ENCODE measurements at regions not wholly inside any gene's neighbourhood (a gene's known extent, or its start where the extent isn't known, plus 50 kb on each side); places are given as distances from the start of the nearest gene placed in this dataset.
"Not testable (repeated sequence)": the region's sequence is repeated elsewhere in the genome, so short reads cannot be mapped to it uniquely, and the experiment has no call there.

DNA sequence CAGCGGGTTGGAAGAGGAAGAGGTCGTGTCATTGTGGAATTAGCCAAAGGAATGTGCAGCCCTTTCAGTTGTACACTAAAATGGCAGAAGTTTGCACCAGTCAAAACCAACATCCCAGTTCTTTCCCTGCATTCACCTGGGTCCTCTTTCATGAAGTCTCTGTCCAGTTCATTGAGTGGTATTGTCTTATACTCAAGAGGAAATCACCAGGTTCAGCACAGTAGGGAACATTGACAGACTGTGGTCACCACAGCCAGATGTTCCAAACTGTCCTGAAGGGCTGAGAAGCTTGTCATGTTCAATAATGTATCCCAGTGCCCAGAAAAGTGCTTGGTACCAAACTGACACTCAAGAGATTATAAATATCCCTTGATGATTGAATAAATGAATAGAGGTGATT, 131.6 kb downstream of the GLUL start:
- DNase-seq = no peak

DNA sequence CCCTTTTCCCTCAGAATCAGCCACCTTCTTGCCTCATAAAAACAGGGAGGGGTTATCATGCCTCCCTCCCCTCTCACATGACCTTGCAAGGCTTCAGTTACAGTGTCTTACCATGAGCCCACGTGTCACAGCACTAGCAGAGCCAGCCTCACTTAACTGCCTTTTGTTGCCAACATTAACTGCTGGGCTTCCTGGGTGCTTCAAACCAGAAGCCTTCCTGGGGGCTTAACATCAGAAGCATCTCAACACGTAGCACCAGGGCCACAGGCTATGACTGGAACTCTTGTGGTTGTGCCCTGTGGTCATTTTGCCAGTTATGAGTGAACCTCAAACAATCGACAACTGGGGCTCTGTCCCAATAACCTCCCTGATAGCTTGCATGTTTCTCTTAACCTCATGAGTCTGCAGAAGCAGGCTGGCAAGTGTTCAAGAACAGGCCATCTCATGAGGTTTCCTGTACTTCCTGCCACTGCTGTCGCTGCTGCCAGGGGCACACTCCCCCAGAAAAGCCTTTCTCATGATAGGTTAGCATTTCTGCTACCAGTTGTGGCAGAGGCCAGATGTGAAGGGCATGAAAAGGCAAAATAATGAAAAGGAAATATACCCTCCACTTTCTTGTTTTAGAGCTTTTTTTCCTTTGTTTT, 132.2 kb downstream of the GLUL start:
- DNase-seq = peak; percentile 51

DNA sequence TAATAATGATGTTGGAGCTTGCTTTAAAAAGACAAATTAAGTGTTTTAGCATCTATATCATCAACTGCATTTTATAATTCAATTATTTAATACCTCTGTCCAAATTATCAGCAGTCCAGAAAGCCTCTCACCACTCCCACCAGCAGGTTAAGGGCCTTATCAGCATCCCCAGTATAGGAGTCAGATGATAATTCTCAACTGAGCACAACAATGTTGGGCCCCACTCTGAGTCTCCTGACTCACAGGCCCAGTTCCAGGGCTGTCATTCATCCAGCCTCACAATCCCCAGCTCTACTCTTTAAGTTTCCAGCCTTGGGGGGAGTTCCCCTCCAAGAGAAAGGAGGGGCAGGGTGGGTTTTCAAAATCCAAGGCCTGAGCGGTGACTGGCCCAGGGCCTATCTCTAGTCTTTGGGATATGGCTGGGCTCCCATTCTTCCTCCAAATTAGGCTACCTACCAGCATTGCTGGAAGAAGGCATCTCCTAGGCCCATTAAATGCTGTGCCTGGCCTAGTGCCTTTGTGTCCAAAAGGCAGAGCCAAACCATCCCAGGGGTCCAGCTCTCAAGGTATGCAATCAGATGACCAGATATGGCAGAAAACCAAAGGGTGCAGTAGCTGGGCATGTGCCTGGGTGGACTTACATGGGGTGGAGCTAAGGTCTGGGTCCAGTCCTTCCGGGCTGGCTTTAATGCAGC, 134.1 kb downstream of the GLUL start:
- DNase-seq = no peak

- DNase-seq = no peak
These were observed 134.7 kb downstream of the GLUL start for GRCh38 chr1:182256931-182257330.

DNA sequence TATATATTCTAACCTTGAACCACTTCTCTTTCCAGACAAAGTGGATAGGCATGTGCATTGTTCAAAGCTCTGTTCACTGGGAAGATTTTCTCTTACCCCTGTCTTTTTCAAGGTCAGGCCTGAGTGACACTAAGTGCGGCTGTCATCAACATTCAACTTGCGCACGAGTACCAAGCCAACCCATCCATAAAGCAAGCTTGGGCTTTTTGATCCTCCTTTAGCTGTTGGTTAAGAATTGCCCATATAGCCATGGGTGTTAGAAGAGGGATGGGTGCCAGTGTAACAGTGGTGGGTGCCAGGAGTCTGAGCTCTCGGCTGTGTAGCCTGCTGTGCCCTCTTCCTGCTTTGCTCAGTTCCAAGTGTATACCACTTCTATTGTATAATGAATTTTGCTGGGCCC, 136.1 kb downstream of the GLUL start:
- no peak for DNase-seq

DNA sequence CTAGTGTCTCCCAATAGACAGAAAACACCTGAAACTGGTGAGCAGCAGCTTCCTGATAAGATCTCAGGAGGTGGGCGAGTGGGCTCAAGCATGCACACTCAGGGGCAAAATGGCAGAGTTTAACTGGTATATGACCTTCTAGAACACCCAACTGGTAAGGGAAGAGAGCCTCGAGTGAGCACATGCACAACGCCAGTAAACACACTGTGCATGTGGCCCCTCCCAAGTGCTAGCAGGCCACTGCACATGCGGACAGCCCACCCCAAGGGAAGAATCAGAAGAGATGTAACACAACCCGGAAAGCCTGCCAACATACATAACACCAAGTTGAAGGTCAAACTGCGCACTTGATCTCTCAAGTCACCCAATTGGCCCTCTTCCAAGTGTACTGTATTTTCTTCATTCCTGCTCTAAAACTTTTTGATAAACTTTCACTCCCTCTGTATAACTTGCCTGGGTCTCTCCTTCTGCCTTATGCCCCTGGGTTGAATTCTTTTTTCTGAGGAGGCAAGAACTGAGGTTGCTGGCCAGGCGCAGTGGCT, 138.2 kb downstream of the GLUL start:
- no peak for DNase-seq

- DNase-seq = no peak
These were observed 140.0 kb downstream of the GLUL start for GRCh38 chr1:182251561-182251960.

DNA sequence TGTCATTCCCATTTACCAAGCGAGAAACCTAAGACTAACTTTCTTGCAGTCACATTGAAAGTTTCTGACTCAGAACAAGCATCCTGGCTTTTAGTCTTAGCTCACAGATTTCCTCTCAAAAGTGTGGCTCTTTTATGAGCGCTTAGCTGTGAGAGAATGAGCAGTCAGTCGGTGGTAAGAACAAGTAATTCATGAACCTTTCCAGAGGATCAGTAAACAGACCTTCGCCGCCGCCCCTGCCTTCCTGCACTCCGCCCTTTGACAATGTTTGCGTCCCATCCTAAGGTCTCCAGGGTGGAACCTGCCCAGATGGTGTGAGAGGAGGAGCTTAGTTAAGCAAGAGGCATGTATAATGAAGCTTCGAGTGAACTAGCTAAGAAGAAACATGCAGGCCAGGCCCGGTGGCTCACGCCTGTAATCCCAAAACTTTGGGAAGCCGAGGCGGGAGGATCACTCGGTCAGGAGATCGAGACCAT, 142.4 kb downstream of the GLUL start:
- no peak for DNase-seq

- no peak for DNase-seq
These were observed 142.9 kb downstream of the GLUL start for GRCh38 chr1:182248721-182249120.

- not testable (repeated sequence) for DNase-seq
These were observed 143.8 kb downstream of the GLUL start for GRCh38 chr1:182247813-182248212.

DNA sequence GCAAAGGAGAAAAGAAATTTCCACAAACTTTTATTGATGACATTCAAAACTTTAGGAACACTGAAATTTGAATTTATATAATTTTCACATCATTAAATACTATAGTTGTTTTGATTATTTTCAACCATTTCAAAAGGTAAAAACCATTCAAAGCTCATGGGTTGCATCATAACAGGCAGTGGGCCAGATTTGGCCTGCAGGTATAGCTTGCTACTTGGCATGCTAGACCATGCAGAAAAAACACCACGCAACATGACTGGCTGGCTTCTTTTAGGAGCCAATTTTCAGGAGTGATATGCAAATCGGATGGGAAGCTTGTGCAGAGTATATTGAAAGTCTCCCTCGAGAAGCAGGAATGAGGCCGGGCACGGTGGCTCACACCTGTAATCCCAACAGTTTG, 144.8 kb downstream of the GLUL start:
- DNase-seq = no peak

- DNase-seq = no peak
These were observed 146.6 kb downstream of the GLUL start for GRCh38 chr1:182245040-182245439.

DNA sequence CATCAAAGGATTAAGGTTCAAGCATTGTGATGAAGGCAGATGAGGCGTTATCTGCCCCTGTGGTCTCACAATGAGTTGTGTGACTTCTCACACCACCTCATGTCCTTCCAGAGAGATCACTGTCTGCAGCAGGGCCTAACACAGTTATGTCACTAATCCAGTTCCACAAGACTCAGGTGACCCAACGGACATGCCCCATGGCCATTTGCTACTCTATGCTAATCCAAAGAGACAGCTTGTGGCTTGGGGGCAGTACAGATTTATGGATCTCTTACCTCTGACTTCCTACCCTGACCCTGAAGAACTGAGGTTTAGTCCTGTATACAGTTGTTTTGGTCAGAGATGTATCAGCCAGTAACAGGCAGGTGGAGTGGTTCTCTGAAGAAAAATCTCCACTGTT, 147.1 kb downstream of the GLUL start:
- no peak for DNase-seq

DNA sequence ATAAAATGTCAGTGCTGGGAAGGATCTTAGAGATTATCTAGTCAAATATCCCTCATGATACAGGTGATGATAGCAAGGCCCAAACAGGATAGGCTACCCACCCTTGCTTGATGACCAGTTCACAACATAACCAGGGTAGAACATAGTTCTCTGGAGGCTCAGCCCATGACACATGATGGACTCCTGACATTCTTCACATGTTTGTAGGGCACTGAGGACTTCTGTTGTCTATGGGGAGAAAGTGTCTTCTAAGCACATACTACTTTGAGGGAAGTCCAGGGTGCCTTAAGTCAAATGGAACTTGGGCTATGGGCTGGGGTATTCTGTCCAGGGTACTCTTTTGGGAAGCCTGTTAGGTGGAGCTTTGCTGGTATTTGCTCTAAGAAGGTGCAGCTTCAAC, 148.9 kb downstream of the GLUL start:
- DNase-seq = no peak

DNA sequence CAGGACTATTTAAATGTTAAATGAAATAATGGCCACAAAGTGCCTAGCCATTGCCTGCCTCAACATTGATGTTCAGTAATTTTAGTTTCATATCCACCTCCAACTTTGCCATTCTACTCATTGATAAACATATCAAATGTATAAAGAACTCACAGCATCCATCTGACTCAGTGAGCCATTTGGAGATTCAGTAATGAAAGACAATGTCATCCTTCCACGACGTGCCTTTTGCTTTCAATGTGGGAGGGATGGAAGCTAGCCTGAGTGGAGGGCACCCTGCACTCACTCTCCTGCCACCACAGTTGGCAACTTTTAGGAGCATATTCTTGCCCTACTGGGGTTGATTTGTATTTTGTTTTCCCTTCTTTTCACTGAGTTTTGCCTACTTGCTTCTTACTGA, 151.5 kb downstream of the GLUL start:
- no peak for DNase-seq

GRCh38 chr1:182238421-182238820, 153.2 kb downstream of the GLUL start:
- no peak for DNase-seq

GRCh38 chr1:182237329-182237728, 154.3 kb downstream of the GLUL start:
- no peak for DNase-seq

DNA sequence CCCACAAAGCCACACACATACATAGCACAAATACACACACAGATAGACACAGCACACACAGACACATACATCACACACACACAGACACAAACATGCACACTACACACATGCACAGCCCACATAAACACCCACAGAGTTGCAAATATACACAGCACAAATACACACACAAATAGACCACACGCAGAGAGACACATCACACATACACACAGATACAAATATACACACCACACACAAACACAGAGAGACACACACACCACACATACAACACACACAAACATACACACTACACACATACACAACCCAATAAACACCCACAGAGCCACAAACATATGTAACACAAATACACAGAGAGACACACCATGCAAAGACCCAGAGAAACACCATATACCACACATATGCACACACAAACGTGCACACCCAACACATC, 154.9 kb downstream of the GLUL start:
- no peak for DNase-seq

GRCh38 chr1:182235952-182236650, 155.5 kb downstream of the GLUL start:
- peak; percentile 30 for DNase-seq

GRCh38 chr1:182235604-182235951, 156.0 kb downstream of the GLUL start:
- no peak for DNase-seq

- DNase-seq = no peak
These were observed 161.6 kb downstream of the GLUL start for GRCh38 chr1:182229921-182230491.

GRCh38 chr1:182229451-182229850, 162.1 kb downstream of the GLUL start:
- no peak for DNase-seq

GRCh38 chr1:182227864-182228547, 163.6 kb downstream of the GLUL start:
- no peak for DNase-seq
